Cardiac muscle cell (in vitro differentiated cells and primary cell): ENCODE measurements at regions not wholly inside any gene's neighbourhood (a gene's known extent, or its start where the extent isn't known, plus 50 kb on each side); places are given as distances from the start of the nearest gene placed in this dataset.

Source experiments
- DNase-seq, 2 donors: peaks; one replicate each; pipeline versions ENCODE4 v3.0.0 to v3.0.0-alpha.2; 2010 to 2017; ENCODE audit warnings: low read depth in 1 of 2, low spot score in 1 of 2
- H3K27ac ChIP-seq: fragments of 200-600 bp; sonication (generic); 2 replicates; pipeline ENCODE4 v1.5.1; 2016
- H3K27me3 ChIP-seq: fragments of 200-600 bp; sonication (generic); 2 replicates; pipeline ENCODE4 v1.6.0; 2016; ENCODE audit warnings: control low read depth
- H3K36me3 ChIP-seq: fragments of 200-600 bp; sonication (generic); 2 replicates; pipeline ENCODE4 v1.5.1; 2016; ENCODE audit warnings: control low read depth
- H3K4me1 ChIP-seq: fragments of 200-600 bp; sonication (generic); 2 replicates; pipeline ENCODE4 v1.8.1; 2017; ENCODE audit warnings: low read depth, mild to moderate bottlenecking, mixed run types
- H3K4me3 ChIP-seq: fragments of 200-600 bp; sonication (generic); 2 replicates; pipeline ENCODE4 v1.5.1; 2016; ENCODE audit warnings: mild to moderate bottlenecking
- H3K9me3 ChIP-seq: fragments of 200-600 bp; sonication (generic); 2 replicates; pipeline ENCODE4 v1.5.1; 2017; ENCODE audit warnings: low read depth, mild to moderate bottlenecking, control low read depth
- CTCF ChIP-seq: IDR thresholded peaks from 2 replicates; pipeline ENCODE4 v1.5.1; 2012; ENCODE audit warnings: low read depth, mild to moderate bottlenecking, low read length

- Histone ChIP-seq H3K9me3 (no peaks in the 10 kb centered on the region), H3K4me1 (no peaks in the 10 kb centered on the region), H3K27ac (no peak overlapping the region), H3K4me3 (no peak overlapping the region), H3K27me3 (no peaks in the 10 kb centered on the region), H3K36me3 (no peaks in the 10 kb centered on the region)
- no peak for DNase-seq
- no peak for TF ChIP-seq CTCF
Measured at GRCh38 chr10:65396997-65397396, 1528.8 kb upstream of the LRRTM3 start.

GRCh38 chr10:65408401-65408800 is 1517.4 kb upstream of the LRRTM3 start:
- H3K36me3 ChIP-seq: no peaks in the 10 kb centered on the region
- no peaks in the 10 kb centered on the region for H3K4me1 ChIP-seq
- no peak overlapping the region for H3K27ac ChIP-seq
- no peak overlapping the region for H3K4me3 ChIP-seq
- H3K27me3 ChIP-seq: no peaks in the 10 kb centered on the region
- H3K9me3 ChIP-seq: no peaks in the 10 kb centered on the region
- no peak for TF ChIP-seq CTCF
- DNase-seq: no peak

GRCh38 chr10:65413001-65413400 is 1512.8 kb upstream of the LRRTM3 start:
- Histone ChIP-seq H3K27ac (no peak overlapping the region), H3K9me3 (no peaks in the 10 kb centered on the region), H3K4me3 (no peak overlapping the region)

GRCh38 chr10:65415318-65415717 is 1510.5 kb upstream of the LRRTM3 start:
- DNase-seq: no peak
- no peak for TF ChIP-seq CTCF

More at GRCh38 chr10:65413001-65413400, 1512.8 kb upstream of the LRRTM3 start:
- Histone ChIP-seq H3K4me1 (no peaks in the 10 kb centered on the region), H3K27me3 (no peaks in the 10 kb centered on the region), H3K36me3 (no peaks in the 10 kb centered on the region)
- TF ChIP-seq CTCF: no peak
- no peak for DNase-seq

GRCh38 chr10:65416094-65416493 is 1509.7 kb upstream of the LRRTM3 start:
- no peak for TF ChIP-seq CTCF
- Histone ChIP-seq H3K9me3 (no peaks in the 10 kb centered on the region), H3K36me3 (no peaks in the 10 kb centered on the region), H3K27me3 (no peaks in the 10 kb centered on the region), H3K27ac (no peak overlapping the region), H3K4me3 (no peak overlapping the region), H3K4me1 (no peaks in the 10 kb centered on the region)
- DNase-seq: no peak

More at GRCh38 chr10:65415318-65415717, 1510.5 kb upstream of the LRRTM3 start:
- no peak overlapping the region for H3K4me3 ChIP-seq
- no peaks in the 10 kb centered on the region for H3K36me3 ChIP-seq
- no peak overlapping the region for H3K27ac ChIP-seq
- no peaks in the 10 kb centered on the region for H3K4me1 ChIP-seq
- no peaks in the 10 kb centered on the region for H3K9me3 ChIP-seq
- no peaks in the 10 kb centered on the region for H3K27me3 ChIP-seq

GRCh38 chr10:65419629-65420028 is 1506.2 kb upstream of the LRRTM3 start:
- Histone ChIP-seq H3K4me1 (no peaks in the 10 kb centered on the region), H3K4me3 (no peak overlapping the region), H3K36me3 (no peaks in the 10 kb centered on the region), H3K9me3 (no peaks in the 10 kb centered on the region), H3K27ac (no peak overlapping the region), H3K27me3 (no peaks in the 10 kb centered on the region)
- DNase-seq: no peak
- no peak for TF ChIP-seq CTCF
